GM18511 (cell line): ENCODE measurements at regions not wholly inside any gene's neighbourhood (a gene's known extent, or its start where the extent isn't known, plus 50 kb on each side); places are given as distances from the start of the nearest gene placed in this dataset.

Source experiments
- ATAC-seq: cut with Tn5 transposase; IDR thresholded peaks from one replicate; pipeline ENCODE4 v1.9.1; 2021; ENCODE audit warnings: mild to moderate bottlenecking, moderate library complexity; ENCODE audit not compliant: unreplicated experiment

DNA sequence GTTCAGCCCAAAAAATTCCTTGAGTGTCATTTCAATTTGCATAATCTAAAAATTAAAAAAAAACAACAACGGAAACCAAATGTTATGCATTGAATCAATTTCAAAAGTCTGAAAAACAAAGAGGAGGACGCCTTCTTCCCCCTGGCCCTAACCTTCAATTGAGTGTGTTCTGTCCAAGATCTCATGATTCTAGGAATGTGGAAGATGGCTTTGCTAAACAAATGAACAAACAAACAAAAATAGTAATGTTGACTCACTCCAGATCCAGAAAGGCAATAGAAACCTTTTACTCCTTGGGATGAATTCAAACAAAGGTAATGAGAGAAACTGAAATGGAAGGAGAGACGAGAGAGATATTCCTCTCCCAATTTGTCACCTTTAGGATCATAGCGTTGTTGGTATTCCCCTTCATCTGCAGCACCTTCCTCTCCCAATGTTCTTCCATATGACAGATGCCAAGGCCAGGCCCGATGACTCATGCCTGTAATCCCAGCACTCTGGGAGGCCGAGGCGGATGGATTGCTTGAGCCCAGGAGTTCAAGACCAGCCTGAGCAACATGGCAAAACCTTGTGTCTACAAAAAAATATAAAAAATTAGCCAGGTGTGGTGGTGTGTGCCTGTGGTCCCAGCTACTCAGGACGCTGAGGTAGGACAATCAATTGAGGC is 109.2 kb upstream of the ADGRF1 start:
- ATAC-seq, result no peak

DNA sequence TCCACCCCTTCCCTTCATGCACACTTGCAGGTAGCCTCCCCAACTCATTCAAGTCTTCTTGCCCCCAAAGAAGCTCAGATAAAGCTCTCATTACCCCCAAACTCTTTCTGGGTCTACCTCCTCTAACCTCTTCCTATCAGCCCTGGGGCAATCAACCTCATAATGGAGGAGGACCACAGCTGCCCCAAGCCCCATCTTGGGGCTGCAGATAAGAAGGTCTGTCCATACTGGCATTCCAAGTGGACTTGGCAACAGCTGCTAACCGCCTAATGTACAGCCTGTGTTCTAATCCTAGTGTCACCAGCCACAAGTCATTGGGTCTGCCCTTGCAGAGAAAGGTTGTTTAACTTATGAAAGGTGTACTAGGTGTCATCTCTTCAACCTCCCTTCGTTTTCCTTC is 107.4 kb upstream of the ADGRF1 start:
- no peak for ATAC-seq

DNA sequence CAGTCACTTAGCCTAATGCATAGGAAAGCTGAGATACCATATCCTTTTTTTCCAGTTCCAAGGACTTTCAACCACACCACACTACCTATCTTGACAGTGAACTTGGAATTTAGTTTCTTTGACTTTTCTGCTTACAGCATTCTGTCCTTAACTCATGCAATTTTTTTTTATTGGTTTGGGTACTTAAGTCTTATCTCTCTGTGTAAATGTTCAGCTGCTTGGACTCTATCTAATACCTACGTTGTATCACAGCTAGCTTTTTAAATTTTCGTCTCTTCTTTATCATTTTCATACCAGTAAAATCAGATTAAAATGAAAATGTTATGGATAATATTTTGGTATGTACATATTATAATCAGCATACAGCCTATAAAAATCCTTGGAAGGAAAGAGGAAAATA is 106.9 kb upstream of the ADGRF1 start:
- ATAC-seq, result no peak

DNA sequence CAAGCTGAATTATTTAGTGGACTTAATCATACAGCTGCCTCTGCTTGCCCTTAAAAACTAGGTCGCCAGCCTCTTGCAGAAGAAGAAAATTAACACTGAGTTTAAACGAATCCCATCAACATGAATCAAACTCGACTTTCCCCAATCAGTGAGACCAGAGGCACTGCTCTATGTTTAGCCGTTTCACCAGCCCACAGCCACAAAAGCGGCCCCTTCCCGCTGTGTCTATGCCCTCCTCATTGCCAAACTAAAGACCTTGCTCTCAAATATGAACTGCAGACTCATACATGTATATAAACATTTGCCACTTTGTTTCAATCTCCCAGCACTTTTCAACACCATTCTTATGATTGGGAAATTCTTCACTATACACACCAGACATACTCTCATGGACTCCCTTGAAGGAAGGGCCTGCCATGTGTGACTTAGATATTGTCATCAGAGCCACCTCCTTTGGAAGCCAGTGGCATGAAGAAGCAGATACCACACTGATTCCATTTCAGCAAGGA is 105.8 kb upstream of the ADGRF1 start:
- no peak for ATAC-seq

DNA sequence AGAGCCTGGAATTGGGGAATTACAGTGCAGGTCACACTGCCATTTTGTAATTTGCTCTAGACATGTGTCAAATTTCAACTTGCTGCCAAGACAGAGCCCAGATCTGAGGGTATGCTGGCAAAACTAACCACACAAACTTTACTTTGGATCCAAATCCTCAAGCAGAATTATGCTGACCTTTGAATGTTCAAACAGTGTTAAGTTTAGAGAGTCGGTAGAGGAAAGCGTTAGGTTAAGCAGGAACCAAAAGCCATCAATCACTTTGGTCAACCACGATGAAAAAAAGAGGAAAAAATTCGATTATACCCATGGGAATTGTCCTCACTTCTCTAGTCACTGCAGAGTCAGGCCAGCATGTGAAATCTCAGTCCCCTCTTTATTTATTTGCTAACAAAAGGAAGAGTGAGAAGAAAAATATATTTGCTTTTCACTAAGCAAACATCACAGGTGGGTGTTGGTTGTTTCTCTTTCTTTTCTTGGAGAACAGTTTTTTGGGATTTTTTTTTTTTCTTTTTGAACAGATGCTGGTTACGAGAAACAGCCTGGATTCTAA is 105.1 kb upstream of the ADGRF1 start:
- ATAC-seq, result no peak

DNA sequence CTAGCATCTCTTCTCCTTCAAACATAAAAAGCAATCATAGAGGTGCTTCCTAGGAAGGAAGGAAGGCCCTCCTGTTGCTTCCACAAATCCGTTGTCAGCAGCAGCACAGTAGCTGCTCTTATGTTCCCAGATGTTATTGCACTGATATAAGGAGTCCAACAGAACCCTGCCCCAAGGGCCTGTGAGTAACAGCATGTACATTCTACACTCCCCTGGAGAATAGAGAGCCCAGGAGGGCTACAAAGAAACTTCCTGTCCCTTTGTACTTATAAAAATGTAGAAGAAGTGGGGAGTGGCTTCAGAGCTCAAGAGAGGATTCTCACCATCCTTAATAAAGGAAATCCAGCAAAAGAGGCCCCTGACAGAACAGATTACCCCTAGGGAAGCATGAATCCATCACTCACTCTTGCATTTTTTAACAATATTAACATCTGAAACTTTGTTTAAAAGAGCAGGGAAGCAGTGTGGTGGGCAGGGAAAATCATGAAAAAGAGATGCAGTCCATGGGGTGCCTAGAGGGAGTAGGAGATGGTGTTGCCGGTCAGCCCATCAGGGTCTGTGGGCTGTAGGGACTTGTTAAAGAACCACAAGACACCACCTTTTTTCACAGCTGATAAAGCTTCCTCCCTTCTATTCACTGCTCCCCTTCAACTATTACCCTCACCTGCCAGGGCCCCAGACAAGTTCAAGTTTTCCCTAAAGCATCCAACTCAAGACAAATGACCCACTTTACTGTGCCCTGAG is 104.5 kb upstream of the ADGRF1 start:
- no peak for ATAC-seq

DNA sequence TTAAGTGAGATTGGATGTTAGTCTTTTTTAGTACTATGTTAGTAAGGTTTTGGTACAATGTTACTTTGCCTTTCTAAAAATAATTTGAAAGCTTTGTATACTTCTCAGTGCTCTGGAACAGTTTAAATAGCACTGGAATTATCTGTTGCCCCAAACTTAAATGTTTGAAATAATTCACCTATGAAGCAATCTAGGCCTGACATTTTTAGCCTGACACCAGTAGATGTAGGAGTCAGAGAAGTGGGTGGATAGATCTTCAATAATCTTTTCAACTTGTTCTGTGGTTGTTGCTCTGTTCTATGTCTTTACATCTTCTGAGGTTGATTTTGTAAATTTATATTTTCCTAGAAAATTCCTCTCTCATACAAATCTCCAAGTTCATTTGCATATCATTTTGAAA is 103.1 kb upstream of the ADGRF1 start:
- no peak for ATAC-seq

DNA sequence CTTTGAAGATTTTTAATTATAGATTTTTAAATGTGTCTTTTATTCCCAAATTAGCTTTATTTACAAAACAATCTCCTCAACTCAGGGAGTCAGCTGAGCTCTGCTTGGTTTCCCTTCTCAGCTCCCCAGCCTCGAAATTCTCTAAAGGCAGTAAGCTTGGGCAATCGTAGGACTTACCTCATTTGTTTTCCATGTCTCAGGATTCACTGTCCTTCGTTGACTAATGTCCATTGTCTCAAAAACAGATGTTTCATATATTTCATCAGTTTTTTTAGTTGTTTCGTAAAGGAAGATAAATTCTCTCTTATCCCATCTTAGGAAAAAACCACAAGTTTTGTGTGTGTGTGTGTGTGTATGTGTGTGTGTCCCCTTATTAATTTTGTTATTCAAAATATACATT is 102.2 kb upstream of the ADGRF1 start:
- ATAC-seq, result no peak

DNA sequence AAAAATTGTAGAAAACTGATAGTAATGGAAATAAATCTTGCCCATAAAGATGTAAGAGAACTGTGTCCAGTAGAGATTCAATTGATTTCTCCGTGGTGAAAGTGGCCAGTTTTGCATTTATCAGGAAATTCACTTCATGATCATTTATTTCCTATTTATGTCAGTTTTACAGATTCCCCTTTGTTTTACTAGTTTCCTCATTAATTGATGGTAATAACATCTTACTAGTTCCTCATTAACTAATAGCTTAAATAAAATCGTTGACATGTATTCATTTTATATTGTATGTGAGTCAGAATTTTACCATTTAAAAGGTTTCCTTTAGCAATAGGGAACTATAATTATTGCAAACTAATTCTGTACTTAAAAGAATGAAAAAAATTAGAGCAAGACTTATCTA is 99.8 kb upstream of the ADGRF1 start:
- ATAC-seq, result no peak

DNA sequence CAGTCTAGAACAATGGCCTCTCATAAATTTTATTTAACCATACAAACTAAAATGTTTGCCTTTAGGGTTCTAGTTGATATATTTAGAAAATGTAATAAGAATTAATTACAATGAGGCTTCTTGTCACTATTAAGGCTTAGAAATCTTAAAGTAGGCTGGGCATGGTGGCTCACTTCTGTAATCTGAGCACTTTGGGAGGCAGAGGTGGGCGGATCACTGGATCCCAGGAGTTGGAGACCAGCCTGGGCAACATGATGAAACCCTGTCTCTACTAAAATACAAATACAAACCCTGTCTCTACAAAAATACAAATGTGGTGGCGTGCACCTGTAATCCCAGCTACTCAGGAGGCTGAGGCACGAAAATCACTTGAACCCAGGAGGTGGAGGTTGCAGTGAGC is 99.0 kb upstream of the ADGRF1 start:
- no peak for ATAC-seq

DNA sequence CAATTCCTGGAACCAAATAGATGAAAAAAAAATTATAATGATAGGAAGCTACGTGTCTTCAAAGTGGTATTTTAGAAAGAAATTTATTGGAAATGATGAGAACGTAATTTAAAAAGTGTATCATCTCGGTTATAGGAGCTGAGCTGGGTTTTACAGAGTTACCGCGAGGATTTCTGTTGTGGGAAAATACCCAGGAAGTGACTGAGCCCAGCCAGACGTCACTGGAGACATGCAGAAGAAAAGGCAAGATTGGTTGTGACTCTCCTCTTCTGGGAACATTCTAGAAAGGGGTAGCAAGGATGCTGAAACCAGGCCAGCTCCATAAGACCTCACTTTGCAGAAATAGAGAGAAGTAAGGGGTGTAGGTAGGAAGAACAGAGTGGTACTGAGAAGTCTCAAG is 95.9 kb upstream of the ADGRF1 start:
- no peak for ATAC-seq

DNA sequence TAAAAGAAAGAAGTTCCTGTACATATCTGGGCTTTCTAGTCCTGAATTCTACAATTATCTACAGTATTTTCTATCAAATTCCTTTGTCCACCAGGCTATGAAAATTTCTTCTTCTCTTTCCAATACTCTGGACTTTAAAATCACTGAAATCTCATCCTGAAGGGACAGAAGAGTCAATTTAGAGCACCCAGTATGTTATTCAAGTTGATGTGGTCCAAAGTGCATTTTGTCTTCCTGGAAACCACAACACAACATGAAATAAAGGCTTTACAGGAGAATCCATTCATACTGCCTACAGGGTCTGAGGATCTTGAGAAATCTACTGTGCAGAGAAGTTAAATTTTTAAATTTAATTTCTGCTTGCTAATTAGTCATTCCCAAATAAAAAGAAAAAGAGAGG is 94.9 kb upstream of the ADGRF1 start:
- ATAC-seq, result no peak

DNA sequence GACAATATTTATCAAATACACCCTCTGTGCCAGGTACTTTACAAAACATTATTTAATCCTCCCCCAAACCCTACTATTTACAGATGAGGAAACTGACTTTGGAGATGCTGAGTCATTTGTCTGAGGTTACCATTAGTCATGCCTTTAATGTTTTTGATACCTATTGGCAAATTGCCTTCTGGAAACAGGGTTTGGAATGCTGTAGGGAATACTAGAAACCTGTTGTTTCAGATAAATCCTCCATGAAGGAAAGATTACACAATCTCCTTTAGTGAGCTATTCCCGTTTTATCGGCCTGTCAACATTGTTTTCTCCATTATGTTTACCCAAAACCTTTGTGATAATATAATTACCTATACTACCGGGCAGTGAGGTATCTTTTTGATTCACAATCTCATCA is 93.6 kb upstream of the ADGRF1 start:
- no peak for ATAC-seq

DNA sequence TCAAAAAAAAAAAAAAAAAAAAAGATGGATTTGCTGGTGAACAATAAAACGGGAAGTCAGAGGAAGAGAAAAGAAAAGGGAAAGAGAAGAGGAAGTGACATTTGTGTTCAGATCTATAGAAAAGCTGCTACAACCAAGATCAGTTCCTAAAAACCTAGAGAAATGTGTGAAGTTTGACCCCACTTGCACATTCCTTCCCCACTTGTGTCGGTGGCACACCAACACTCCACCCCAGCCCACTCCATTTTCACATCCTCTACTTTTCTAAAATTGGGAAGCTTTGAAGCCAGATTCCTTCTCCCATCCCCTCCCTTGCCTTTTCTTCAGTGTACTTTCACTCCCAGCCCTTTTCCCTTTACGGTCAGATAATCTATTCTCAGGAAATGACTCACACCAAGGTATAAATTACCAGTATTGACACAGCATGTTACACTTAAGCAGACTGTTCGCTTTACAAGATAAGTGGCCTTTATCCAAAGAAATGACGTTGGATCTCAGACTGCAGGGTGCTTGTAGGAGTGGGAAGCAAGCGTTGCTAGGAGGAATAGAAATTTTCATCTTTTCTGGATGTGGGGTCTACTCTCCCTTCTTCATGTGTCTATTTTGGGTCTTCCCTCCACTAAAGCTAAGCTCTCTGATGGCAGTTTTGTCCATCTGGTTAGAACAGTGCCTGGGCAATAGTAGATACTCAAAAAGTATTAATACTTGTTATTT is 92.5 kb upstream of the ADGRF1 start:
- no peak for ATAC-seq

DNA sequence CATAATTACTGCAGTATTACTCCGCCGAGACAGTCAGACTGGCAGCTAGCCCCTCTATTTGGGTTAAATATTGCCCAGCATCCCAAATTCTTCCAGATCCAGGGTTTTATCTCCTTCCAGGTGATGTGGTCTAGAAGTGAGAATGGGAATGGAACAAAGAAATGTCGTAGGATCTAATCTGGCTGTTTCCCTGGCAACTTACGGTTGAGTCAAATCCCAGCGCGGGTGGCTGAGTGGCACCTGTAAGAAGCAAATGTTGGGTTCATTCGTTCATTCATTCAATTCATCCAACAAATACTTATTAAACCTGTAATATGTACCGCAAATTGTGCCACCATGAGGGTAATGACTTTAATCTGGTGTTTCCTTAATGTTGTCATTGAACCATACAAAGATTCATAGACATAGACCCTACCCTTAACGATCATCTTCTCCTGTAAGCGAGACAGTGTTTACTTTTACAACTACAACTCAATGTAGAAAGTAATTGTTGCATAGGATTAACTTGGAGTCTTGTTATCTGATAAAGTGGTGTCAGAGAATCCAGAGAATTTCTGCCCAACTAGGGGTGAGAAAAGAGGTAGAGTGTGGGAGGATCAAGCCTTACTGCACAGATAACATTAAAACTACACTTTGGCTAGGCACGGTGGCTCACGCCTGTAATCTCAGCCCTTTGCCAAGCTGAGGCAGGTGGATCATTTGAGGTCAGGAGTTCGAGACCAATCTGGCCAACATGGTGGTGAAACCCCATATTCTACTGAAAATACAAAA is 91.3 kb upstream of the ADGRF1 start:
- ATAC-seq, result no peak

DNA sequence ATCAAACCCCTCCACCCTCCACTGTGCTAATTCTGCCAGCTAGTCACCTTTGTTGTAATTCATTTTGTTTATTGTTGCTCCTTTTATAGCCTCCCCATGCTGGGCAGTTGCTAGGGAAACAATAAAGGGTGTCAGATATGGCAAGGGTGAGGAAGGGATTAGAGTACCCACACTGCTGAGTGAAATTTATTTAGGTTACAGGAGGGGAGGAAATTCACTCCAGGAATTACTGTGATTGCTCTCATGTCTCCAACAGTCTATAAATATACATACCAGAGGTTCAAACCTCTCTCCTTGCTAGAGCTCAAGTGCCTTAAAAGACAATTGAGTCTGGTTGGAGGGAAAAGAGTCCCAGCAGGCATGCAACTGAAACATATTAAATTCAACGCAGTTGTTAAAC is 90.6 kb upstream of the ADGRF1 start:
- ATAC-seq, result no peak

DNA sequence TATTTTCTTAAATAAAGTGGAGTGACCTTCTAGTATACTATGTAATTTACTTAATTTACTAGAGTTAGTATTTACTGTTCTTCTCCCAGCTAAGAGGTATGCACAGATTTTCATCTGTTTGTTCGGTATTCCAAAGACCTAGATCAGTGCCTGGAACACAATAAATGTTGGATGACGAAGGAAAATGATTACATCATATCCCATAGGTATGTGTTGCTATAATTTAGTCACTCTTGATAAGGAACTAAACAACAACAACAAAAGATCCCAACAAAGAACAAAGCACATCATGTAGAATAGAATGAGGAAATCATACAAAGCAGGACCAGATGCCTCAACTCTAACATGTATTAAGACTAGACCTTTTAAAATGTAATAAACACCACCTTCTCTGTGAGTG is 89.6 kb upstream of the ADGRF1 start:
- no peak for ATAC-seq

DNA sequence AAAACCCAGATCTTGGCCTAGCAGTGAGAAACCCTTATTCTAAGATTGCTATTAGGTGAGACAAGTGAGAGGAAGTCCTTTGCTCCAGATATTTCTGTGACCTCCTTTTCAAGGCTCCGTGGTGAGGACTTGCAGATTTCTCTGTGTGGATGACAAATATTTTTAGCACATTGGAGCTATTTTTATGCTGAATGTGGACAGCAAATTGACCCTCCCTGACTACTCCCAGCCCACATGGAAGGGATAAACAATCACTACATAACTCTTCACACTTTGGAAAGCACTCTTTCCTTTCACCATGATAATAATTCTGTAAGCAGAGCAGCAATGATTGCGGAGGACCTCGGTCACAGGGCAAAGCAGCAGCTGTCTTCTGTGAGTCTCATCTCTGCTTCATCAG is 88.0 kb upstream of the ADGRF1 start:
- no peak for ATAC-seq

DNA sequence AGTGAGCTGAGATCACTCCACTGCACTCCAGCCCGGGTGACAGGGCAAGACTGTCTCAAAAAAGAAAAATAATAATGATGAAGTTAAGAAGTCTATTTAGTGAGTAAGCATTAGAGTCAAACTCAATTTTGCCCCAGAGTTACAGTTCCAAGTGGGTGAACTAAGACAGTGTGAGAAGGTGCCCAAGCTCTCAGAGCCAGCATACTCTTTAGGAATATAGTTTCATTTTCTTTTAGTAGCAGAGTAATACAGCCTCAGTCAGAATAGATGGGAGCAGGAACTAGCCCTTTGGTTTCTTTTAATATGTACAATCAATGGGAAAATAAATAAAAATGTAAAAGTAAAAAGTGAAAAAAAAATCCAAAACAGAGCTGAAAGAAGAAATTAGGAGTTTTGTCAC is 87.0 kb upstream of the ADGRF1 start:
- ATAC-seq, result no peak

DNA sequence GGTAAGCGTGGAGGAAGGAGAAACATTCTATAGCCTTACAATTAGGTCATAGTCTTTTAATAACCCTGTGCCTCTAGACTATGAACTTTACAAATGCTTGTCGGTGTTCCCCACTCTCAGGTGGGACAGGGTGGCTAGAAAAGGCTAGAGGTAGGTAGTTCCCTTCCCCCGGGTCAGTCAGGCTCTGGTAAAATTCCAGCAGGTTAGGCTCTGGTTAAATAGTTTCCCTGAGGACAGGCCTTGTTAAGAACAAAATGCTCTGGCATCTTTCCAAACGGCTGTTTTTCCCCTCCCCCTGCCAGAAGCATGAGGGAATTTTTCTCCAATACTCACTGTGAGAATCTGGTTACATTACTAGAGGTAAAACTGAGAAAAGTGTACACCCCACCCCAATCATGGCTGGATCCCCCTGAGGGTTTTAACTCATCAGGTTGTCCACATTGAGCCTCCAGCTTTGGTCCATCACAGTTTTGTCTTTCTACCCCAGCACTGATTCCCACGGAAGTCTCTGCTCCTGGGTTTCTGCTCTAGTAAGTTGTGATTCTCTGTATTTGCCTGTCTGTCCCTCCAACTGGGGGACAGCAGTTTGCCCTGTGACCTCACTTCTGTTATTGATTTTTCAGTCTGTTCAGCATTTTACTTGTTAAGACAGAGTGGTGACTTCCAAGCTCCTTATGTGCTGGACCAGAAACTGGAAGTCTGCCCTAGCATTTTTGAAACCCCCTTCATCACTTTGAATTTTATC is 84.7 kb upstream of the ADGRF1 start:
- ATAC-seq, result no peak
